HepG2 (cell line): ENCODE measurements at regions not wholly inside any gene's neighbourhood (a gene's known extent, or its start where the extent isn't known, plus 50 kb on each side); places are given as distances from the start of the nearest gene placed in this dataset.

ENCODE experiments used
- HES4 ChIP-seq: sonication (generic); formaldehyde crosslinking; IDR thresholded peaks from 2 replicates; pipeline ENCODE4 v1.9.0; 2021; ENCODE audit warnings: mild to moderate bottlenecking, missing genetic modification reagents, borderline replicate concordance
- NFKB2 ChIP-seq: sonication (generic); formaldehyde crosslinking; IDR thresholded peaks from 2 replicates; pipeline ENCODE4 v1.4.0; 2020; ENCODE audit warnings: missing genetic modification reagents, borderline replicate concordance
- TOPORS ChIP-seq: sonication (generic); formaldehyde crosslinking; IDR thresholded peaks from 2 replicates; pipeline ENCODE4 v1.8.0; 2023; ENCODE audit warnings: mild to moderate bottlenecking, missing genetic modification reagents
- ZNF207 ChIP-seq: fragments of 450-650 bp; IDR thresholded peaks from 2 replicates; pipeline ENCODE4 v1.6.1; 2016; ENCODE audit warnings: antibody characterized with exemption, borderline replicate concordance
- TF ChIP-seq, protein P1 (sequence below): IDR thresholded peaks from 2 replicates; pipeline ENCODE4 v1.6.1; 2016; ENCODE audit warnings: missing genetic modification reagents, missing compliant biosample characterization

DNA sequence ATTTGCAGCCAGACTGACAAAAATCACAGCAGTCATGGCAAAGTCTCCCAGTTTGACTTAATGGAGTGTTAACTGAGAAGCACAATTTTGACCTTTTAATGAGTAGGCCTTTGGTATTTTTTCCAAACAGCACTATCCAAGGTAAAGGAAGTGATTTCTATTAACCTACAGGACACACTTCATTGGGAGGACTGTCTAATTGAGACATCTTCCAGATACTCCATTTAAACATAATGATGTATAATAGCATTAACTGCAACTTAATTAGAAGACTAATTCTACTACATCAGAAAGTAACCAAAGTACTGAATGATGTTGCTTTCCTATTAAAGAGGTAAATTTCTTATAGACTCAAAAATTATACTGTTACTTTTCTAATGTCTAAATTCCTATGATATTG lies 61.1 kb downstream of the TWIST1 start (continued):
- TF ChIP-seq, protein P1, sequence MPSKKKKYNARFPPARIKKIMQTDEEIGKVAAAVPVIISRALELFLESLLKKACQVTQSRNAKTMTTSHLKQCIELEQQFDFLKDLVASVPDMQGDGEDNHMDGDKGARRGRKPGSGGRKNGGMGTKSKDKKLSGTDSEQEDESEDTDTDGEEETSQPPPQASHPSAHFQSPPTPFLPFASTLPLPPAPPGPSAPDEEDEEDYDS: no peak
- TF ChIP-seq ZNF207 (no peak), HES4 (no peak), TOPORS (no peak), NFKB2 (CRISPR knock-in tag) (no peak)
- TF ChIP-seq, all 625 proteins: peak for 0
